Activated effector memory CD4-positive, alpha-beta T cell treated with anti-CD3 and anti-CD28 coated beads, Interleukin-2, amount 50 U/mL, for 16 hours (primary cell): ENCODE measurements at regions not wholly inside any gene's neighbourhood (a gene's known extent, or its start where the extent isn't known, plus 50 kb on each side); places are given as distances from the start of the nearest gene placed in this dataset.

Experiments used
- DNase-seq: peaks from one replicate; pipeline ENCODE4 v3.0.0-alpha.2; 2020

GRCh38 chr18:32621034-32621433 is 150.4 kb upstream of the GAREM1 start:
- DNase-seq, result no peak

- no peak for DNase-seq
These were observed 147.9 kb upstream of the GAREM1 start for GRCh38 chr18:32618546-32618945.

GRCh38 chr18:32613821-32614220 is 143.1 kb upstream of the GAREM1 start:
- DNase-seq, result no peak

GRCh38 chr18:32612651-32613050 is 142.0 kb upstream of the GAREM1 start:
- no peak for DNase-seq

- DNase-seq, result no peak
These were observed 139.5 kb upstream of the GAREM1 start for GRCh38 chr18:32610176-32610575.

- DNase-seq, result no peak
These were observed 137.1 kb upstream of the GAREM1 start for GRCh38 chr18:32607816-32608215.

- DNase-seq, result no peak
These were observed 127.5 kb upstream of the GAREM1 start for GRCh38 chr18:32598144-32598543.

GRCh38 chr18:32596501-32596900 is 125.8 kb upstream of the GAREM1 start:
- DNase-seq, result no peak

- DNase-seq, result no peak
These were observed 125.2 kb upstream of the GAREM1 start for GRCh38 chr18:32595832-32596231.

GRCh38 chr18:32588191-32588590 is 117.5 kb upstream of the GAREM1 start:
- no peak for DNase-seq

- no peak for DNase-seq
These were observed 112.7 kb upstream of the GAREM1 start for GRCh38 chr18:32583431-32583830.

- no peak for DNase-seq
These were observed 111.8 kb upstream of the GAREM1 start for GRCh38 chr18:32582455-32582854.

- no peak for DNase-seq
These were observed 106.9 kb upstream of the GAREM1 start for GRCh38 chr18:32577561-32577960.

- no peak for DNase-seq
These were observed 105.7 kb upstream of the GAREM1 start for GRCh38 chr18:32576296-32576916.

GRCh38 chr18:32566960-32567359 is 96.3 kb upstream of the GAREM1 start:
- DNase-seq, result no peak

- DNase-seq, result no peak
These were observed 83.1 kb upstream of the GAREM1 start for GRCh38 chr18:32553640-32554365.

- DNase-seq, result no peak
These were observed 82.5 kb upstream of the GAREM1 start for GRCh38 chr18:32553174-32553573.

- DNase-seq, result peak; percentile 69
These were observed 81.8 kb upstream of the GAREM1 start for GRCh38 chr18:32552421-32553030.

GRCh38 chr18:32550963-32551362 is 80.3 kb upstream of the GAREM1 start:
- DNase-seq, result no peak

GRCh38 chr18:32549248-32550110 is 78.8 kb upstream of the GAREM1 start:
- DNase-seq, result peak; percentile 74

GRCh38 chr18:32548688-32549087 is 78.0 kb upstream of the GAREM1 start:
- DNase-seq, result no peak

- DNase-seq, result no peak
These were observed 74.9 kb upstream of the GAREM1 start for GRCh38 chr18:32545631-32546030.

- no peak for DNase-seq
These were observed 73.4 kb upstream of the GAREM1 start for GRCh38 chr18:32544088-32544487.
